OCI-LY7 (cell line): ENCODE measurements at regions not wholly inside any gene's neighbourhood (a gene's known extent, or its start where the extent isn't known, plus 50 kb on each side); places are given as distances from the start of the nearest gene placed in this dataset.

Experiments used
- EZH2phosphoT487 ChIP-seq: fragments of 200-600 bp; sonication (generic); IDR thresholded peaks from 2 replicates; pipeline ENCODE4 v1.6.1; 2018; ENCODE audit warnings: low read depth, borderline replicate concordance, mild to moderate bottlenecking, mixed run types, antibody characterized with exemption, low read length, moderate library complexity, mixed read lengths
- TF ChIP-seq, protein P1 (sequence below): fragments of 200-600 bp; sonication (generic); conservative IDR thresholded peaks from 2 replicates; pipeline ENCODE4 v1.5.1; 2014; ENCODE audit warnings: mild to moderate bottlenecking, antibody characterized with exemption, low read length, moderate library complexity, mixed read lengths

DNA sequence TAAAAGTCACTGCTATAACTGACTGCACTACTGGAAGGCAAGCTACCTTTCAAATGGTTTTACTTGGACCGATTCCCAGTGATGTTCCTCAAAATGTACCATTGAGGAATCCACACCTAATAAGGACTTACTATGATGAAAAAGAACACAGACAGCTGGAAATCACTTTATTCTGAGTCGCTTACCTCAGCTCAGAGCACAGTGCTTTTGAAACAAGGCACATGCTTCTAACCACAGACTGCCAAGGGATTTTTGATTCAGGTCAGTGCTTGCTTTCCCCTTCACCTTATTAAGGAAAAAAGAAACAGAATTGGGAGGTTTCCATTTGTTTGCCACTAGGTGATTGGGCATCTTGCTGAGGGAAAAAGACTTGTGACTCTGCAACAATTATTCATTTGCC, 707.5 kb upstream of the FSHR start:
- TF ChIP-seq, protein P1, sequence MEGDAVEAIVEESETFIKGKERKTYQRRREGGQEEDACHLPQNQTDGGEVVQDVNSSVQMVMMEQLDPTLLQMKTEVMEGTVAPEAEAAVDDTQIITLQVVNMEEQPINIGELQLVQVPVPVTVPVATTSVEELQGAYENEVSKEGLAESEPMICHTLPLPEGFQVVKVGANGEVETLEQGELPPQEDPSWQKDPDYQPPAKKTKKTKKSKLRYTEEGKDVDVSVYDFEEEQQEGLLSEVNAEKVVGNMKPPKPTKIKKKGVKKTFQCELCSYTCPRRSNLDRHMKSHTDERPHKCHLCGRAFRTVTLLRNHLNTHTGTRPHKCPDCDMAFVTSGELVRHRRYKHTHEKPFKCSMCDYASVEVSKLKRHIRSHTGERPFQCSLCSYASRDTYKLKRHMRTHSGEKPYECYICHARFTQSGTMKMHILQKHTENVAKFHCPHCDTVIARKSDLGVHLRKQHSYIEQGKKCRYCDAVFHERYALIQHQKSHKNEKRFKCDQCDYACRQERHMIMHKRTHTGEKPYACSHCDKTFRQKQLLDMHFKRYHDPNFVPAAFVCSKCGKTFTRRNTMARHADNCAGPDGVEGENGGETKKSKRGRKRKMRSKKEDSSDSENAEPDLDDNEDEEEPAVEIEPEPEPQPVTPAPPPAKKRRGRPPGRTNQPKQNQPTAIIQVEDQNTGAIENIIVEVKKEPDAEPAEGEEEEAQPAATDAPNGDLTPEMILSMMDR, result no peak
- TF ChIP-seq EZH2phosphoT487, result no peak
